ENCODE measurements at regions not wholly inside any gene's neighbourhood (a gene's known extent, or its start where the extent isn't known, plus 50 kb on each side); places are given as distances from the start of the nearest gene placed in this dataset.

- no peak for DNase-seq
Measured at GRCh38 chr1:10897981-10898728, 101.7 kb upstream of the CASZ1 start.

- no peak for DNase-seq
Measured at GRCh38 chr1:10898921-10899320, 102.5 kb upstream of the CASZ1 start.

GRCh38 chr1:10899490-10900250 is 103.2 kb upstream of the CASZ1 start:
- DNase-seq: no peak

GRCh38 chr1:10900251-10900651 is 103.8 kb upstream of the CASZ1 start:
- DNase-seq: no peak

- DNase-seq: no peak
Measured at GRCh38 chr1:10900691-10901090, 104.2 kb upstream of the CASZ1 start.

GRCh38 chr1:10901091-10901890 is 104.8 kb upstream of the CASZ1 start:
- DNase-seq: no peak

GRCh38 chr1:10901891-10902805 is 105.7 kb upstream of the CASZ1 start:
- no peak for DNase-seq

GRCh38 chr1:10903421-10903820 is 107.0 kb upstream of the CASZ1 start:
- DNase-seq: no peak

GRCh38 chr1:10903821-10904220 is 107.4 kb upstream of the CASZ1 start:
- DNase-seq: no peak

GRCh38 chr1:10904396-10905358 is 107.8 kb upstream of the TARDBP start:
- no peak for DNase-seq

GRCh38 chr1:10905841-10906655 is 106.4 kb upstream of the TARDBP start:
- no peak for DNase-seq

GRCh38 chr1:10906866-10907519 is 105.5 kb upstream of the TARDBP start:
- DNase-seq: no peak

GRCh38 chr1:10908266-10908665 is 104.2 kb upstream of the TARDBP start:
- DNase-seq: no peak

GRCh38 chr1:10909697-10910680 is 102.5 kb upstream of the TARDBP start:
- DNase-seq: no peak

- DNase-seq: no peak
Measured at GRCh38 chr1:10910681-10911489, 101.6 kb upstream of the TARDBP start.

GRCh38 chr1:10911490-10912166 is 100.8 kb upstream of the TARDBP start:
- DNase-seq: no peak

- no peak for DNase-seq
Measured at GRCh38 chr1:10912441-10912840, 100.0 kb upstream of the TARDBP start.

Data from NCI-H1694 (cell line).